A673 (cell line): ENCODE measurements at regions not wholly inside any gene's neighbourhood (a gene's known extent, or its start where the extent isn't known, plus 50 kb on each side); places are given as distances from the start of the nearest gene placed in this dataset.

Experiments
- EZH2 ChIP-seq: fragments of 200-600 bp; sonication (generic); IDR thresholded peaks from 2 replicates; pipeline ENCODE4 v1.6.1; 2017; ENCODE audit warnings: borderline replicate concordance, low read depth, mild to moderate bottlenecking, mixed read lengths, antibody characterized with exemption, low read length; ENCODE audit not compliant: poor library complexity, severe bottlenecking
- TF ChIP-seq, protein P1 (sequence below): fragments of 300-800, 200-600 bp; sonication (generic); conservative IDR thresholded peaks from 2 replicates; pipeline ENCODE4 v1.5.1; 2017; ENCODE audit warnings: low read depth, mild to moderate bottlenecking, antibody characterized with exemption, low read length, moderate library complexity, mixed read lengths

GRCh38 chr10:30784897-30785605 lies 155.5 kb upstream of the LYZL2 start:
- TF ChIP-seq, protein P1, sequence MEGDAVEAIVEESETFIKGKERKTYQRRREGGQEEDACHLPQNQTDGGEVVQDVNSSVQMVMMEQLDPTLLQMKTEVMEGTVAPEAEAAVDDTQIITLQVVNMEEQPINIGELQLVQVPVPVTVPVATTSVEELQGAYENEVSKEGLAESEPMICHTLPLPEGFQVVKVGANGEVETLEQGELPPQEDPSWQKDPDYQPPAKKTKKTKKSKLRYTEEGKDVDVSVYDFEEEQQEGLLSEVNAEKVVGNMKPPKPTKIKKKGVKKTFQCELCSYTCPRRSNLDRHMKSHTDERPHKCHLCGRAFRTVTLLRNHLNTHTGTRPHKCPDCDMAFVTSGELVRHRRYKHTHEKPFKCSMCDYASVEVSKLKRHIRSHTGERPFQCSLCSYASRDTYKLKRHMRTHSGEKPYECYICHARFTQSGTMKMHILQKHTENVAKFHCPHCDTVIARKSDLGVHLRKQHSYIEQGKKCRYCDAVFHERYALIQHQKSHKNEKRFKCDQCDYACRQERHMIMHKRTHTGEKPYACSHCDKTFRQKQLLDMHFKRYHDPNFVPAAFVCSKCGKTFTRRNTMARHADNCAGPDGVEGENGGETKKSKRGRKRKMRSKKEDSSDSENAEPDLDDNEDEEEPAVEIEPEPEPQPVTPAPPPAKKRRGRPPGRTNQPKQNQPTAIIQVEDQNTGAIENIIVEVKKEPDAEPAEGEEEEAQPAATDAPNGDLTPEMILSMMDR = no peak
- no peak for TF ChIP-seq EZH2
